Endothelial cell of umbilical vein (primary cell): ENCODE measurements at regions not wholly inside any gene's neighbourhood (a gene's known extent, or its start where the extent isn't known, plus 50 kb on each side); places are given as distances from the start of the nearest gene placed in this dataset.

Source experiments
- BruUV-seq: library from RNA; stranded (reverse); fragments of 400-500 nt; replicated peaks from 2 replicates; lab custom pipeline; 2021; lab: Mats Ljungman, UMichigan
- CTCF ChIA-PET: fragments of 300-600, 350-600 bp; sonication (Branson Sonifier 250); formaldehyde crosslinking; loops from one replicate; lab custom pipeline; 2021; ENCODE audit warnings: antibody characterized with exemption, inconsistent platforms; lab: Charles Lee
- POLR2A ChIA-PET: fragments of 300-600, 350-600 bp; sonication (Branson Sonifier 250); formaldehyde crosslinking; loops from one replicate; lab custom pipeline; 2021; ENCODE audit warnings: antibody characterized with exemption, inconsistent platforms; lab: Charles Lee
- DNase-seq: peaks from one replicate; pipeline ENCODE4 v3.0.0-alpha.2; 2011; ENCODE audit warnings: low read depth, low spot score
- FAIRE-seq: peaks from 2 replicates; lab custom pipeline; 2011; peaks lifted over from hg19 to GRCh38; lab: Jason Lieb, UNC
- H2AFZ ChIP-seq: 2 replicates; pipeline ENCODE4 v1.6.0; 2012; ENCODE audit warnings: low read depth, low read length, control low read depth, inconsistent platforms
- H3K27ac ChIP-seq: 2 replicates; pipeline ENCODE4 v1.5.1; 2011; ENCODE audit warnings: low read depth, mild to moderate bottlenecking, control low read depth, low read length, moderate library complexity; ENCODE audit not compliant: insufficient read depth
- H3K27me3 ChIP-seq, 2 experiments: 2 replicates each; pipeline versions ENCODE4 v1.6.0 to v1.6.1; 2011; ENCODE audit warnings: low read length in 2 of 2, mixed read lengths in 1 of 2; ENCODE audit not compliant: control insufficient read depth in 2 of 2, insufficient read depth in 2 of 2
- H3K36me3 ChIP-seq, 2 experiments: 2 replicates in 1 of 2; 3 replicates in 1 of 2; pipeline ENCODE4 v1.5.1; 2011; ENCODE audit warnings: low read length in 2 of 2, mild to moderate bottlenecking in 1 of 2, moderate library complexity in 1 of 2; ENCODE audit not compliant: control insufficient read depth in 2 of 2, insufficient read depth in 2 of 2; ENCODE audit errors: extremely low read depth in 1 of 2
- H3K4me1 ChIP-seq: 3 replicates; pipeline ENCODE4 v1.5.1; 2011; ENCODE audit warnings: mild to moderate bottlenecking, low read length; ENCODE audit not compliant: control insufficient read depth, insufficient read depth; ENCODE audit errors: extremely low read depth
- H3K4me2 ChIP-seq: 2 replicates; pipeline ENCODE4 v1.6.1; 2011; ENCODE audit warnings: low read length, control low read depth, mixed read lengths; ENCODE audit not compliant: insufficient read depth
- H3K4me3 ChIP-seq, 3 experiments: fragments of 200-600 bp in 1 of 3; sonication (generic), shearing (Covaris generic) in 1 of 3; replicated peaks in 1 of 3; 2 replicates each; pipeline ENCODE4 v1.5.1; 2011 to 2016; ENCODE audit warnings: control low read depth in 3 of 3, low read length in 3 of 3, mild to moderate bottlenecking in 2 of 3, inconsistent platforms in 1 of 3, low read depth in 1 of 3, moderate library complexity in 1 of 3; ENCODE audit not compliant: insufficient read depth in 1 of 3
- H3K79me2 ChIP-seq: 2 replicates; pipeline ENCODE4 v1.6.0; 2012; ENCODE audit warnings: low read length, inconsistent platforms; ENCODE audit not compliant: control insufficient read depth, insufficient read depth
- H3K9ac ChIP-seq: replicated peaks from 2 replicates; pipeline ENCODE3; 2011; ENCODE audit warnings: low read length, control low read depth; ENCODE audit not compliant: insufficient read depth; ENCODE audit errors: extremely low read depth
- H3K9me1 ChIP-seq: replicated peaks from 3 replicates; pipeline ENCODE4 v1.6.0; 2011; ENCODE audit warnings: mild to moderate bottlenecking, low read length; ENCODE audit not compliant: control insufficient read depth, insufficient read depth; ENCODE audit errors: extremely low read depth
- H3K9me3 ChIP-seq: replicated peaks from 2 replicates; pipeline ENCODE4 v1.5.1; 2012; ENCODE audit warnings: low read length, inconsistent platforms; ENCODE audit not compliant: control insufficient read depth, insufficient read depth
- H4K20me1 ChIP-seq: replicated peaks from 2 replicates; pipeline ENCODE3; 2011; ENCODE audit warnings: mild to moderate bottlenecking, low read length; ENCODE audit not compliant: control insufficient read depth, insufficient read depth; ENCODE audit errors: extremely low read depth
- EZH2 ChIP-seq: IDR thresholded peaks from 2 replicates; pipeline ENCODE4 v1.6.1; 2012; ENCODE audit warnings: borderline replicate concordance, low read depth, mild to moderate bottlenecking, moderate library complexity, low read length, inconsistent platforms; ENCODE audit not compliant: severe bottlenecking
- FOS ChIP-seq: IDR thresholded peaks from 2 replicates; pipeline ENCODE4 v1.6.1; 2011; ENCODE audit warnings: mild to moderate bottlenecking, low read length, moderate library complexity, borderline replicate concordance; ENCODE audit not compliant: insufficient read depth
- JUN ChIP-seq: IDR thresholded peaks from 2 replicates; pipeline ENCODE4 v1.6.1; 2011; ENCODE audit warnings: borderline replicate concordance, low read depth; ENCODE audit not compliant: insufficient read length, insufficient read depth
- MAX ChIP-seq: IDR thresholded peaks from 2 replicates; pipeline ENCODE4 v1.6.1; 2011; ENCODE audit not compliant: insufficient read depth, insufficient read length
- MYC ChIP-seq: IDR thresholded peaks from one replicate; pipeline ENCODE4 v1.6.1; 2011; ENCODE audit warnings: mild to moderate bottlenecking, low read depth, low read length
- POLR2A ChIP-seq: IDR thresholded peaks from 2 replicates; pipeline ENCODE4 v1.6.1; 2012; ENCODE audit warnings: low read depth, mild to moderate bottlenecking, control low read depth, low read length
- POLR2AphosphoS5 ChIP-seq: IDR thresholded peaks from 2 replicates; pipeline ENCODE4 v1.6.1; 2012; ENCODE audit warnings: low read depth, mild to moderate bottlenecking, control low read depth, low read length, moderate library complexity; ENCODE audit not compliant: insufficient read depth
- dilution Hi-C: fragments of 300-500 bp; cut with MboI; formaldehyde crosslinking; loops from one replicate; pipeline ENCODE4 v1.15.0; 2019; ENCODE audit warnings: low sequenced_read_pairs; ENCODE audit not compliant: extremely low pct_ligation_motif_present
- intact Hi-C: fragments of 100-400 bp; cut with micrococcal nuclease; formaldehyde crosslinking; loops from one replicate; pipeline ENCODE4 v1.10.0; 2022
- TF ChIP-seq, protein P1 (sequence below), 2 donors: IDR thresholded peaks; 1 replicate in 1 of 2; 2 replicates in 1 of 2; pipeline ENCODE4 v1.5.1; 2011; ENCODE audit warnings: low read length in 2 of 2, mild to moderate bottlenecking in 2 of 2, moderate library complexity in 2 of 2, control low read depth in 1 of 2, inconsistent platforms in 1 of 2, low read depth in 1 of 2; ENCODE audit not compliant: insufficient read depth in 1 of 2; ENCODE audit errors: extremely low read depth in 1 of 2

GRCh38 chr7:47037607-47038006 is 544.3 kb downstream of the TNS3 start:
- ChIA-PET POLR2A (no interaction called here), CTCF (no interaction called here)
- no peak overlapping the region for H3K27ac ChIP-seq
- peaks cover 24% of the 10 kb centered on the region for H3K4me1 ChIP-seq
- no peak for FAIRE-seq
- peaks cover 0 to under 1% of the 10 kb centered on the region in 2 experiments for H3K27me3 ChIP-seq
- H3K4me3 ChIP-seq = no peak overlapping the region
- TF ChIP-seq JUN = no peak
- no peak for TF ChIP-seq POLR2A
- TF ChIP-seq, protein P1, sequence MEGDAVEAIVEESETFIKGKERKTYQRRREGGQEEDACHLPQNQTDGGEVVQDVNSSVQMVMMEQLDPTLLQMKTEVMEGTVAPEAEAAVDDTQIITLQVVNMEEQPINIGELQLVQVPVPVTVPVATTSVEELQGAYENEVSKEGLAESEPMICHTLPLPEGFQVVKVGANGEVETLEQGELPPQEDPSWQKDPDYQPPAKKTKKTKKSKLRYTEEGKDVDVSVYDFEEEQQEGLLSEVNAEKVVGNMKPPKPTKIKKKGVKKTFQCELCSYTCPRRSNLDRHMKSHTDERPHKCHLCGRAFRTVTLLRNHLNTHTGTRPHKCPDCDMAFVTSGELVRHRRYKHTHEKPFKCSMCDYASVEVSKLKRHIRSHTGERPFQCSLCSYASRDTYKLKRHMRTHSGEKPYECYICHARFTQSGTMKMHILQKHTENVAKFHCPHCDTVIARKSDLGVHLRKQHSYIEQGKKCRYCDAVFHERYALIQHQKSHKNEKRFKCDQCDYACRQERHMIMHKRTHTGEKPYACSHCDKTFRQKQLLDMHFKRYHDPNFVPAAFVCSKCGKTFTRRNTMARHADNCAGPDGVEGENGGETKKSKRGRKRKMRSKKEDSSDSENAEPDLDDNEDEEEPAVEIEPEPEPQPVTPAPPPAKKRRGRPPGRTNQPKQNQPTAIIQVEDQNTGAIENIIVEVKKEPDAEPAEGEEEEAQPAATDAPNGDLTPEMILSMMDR (IDR thresholded peaks at IDR 0.05; ENCODE audit: extremely low read depth in 1 of 2, insufficient read depth in 1 of 2, low read depth in 1 of 2, low read length in 2 of 2) = no peak
- TF ChIP-seq EZH2 = no peak
- TF ChIP-seq MYC = no peak
- BruUV-seq = no TSS peak
- intact Hi-C loops (loop anchor here (2.0 to 5.0 kb wide), 2 partner anchors 255 to 285 kb away; no protein-coding TSS in a partner anchor), dilution Hi-C loops (no loop called here)
- no peak overlapping the region for H3K9ac ChIP-seq
- H3K9me1 ChIP-seq = no peaks in the 10 kb centered on the region
- no peaks in the 10 kb centered on the region for H3K9me3 ChIP-seq
- no peaks in the 10 kb centered on the region for H3K36me3 ChIP-seq
- H4K20me1 ChIP-seq = no peaks in the 10 kb centered on the region
- H3K79me2 ChIP-seq = no peaks in the 10 kb centered on the region
- no peak for DNase-seq
- no peak overlapping the region for H3K4me2 ChIP-seq
- H2AFZ ChIP-seq = no peak overlapping the region

- dilution Hi-C loops (no loop called here), intact Hi-C loops (loop anchor here (5.0 kb wide), 1 partner anchor 255 kb away; no protein-coding TSS in a partner anchor)
- Histone ChIP-seq H3K9me1 (no peaks in the 10 kb centered on the region), H3K79me2 (no peaks in the 10 kb centered on the region), H4K20me1 (no peaks in the 10 kb centered on the region), H3K9ac (no peak overlapping the region), H3K36me3 (no peaks in the 10 kb centered on the region), H2AFZ (no peak overlapping the region), H3K27me3 (peaks cover 0 to 2% of the 10 kb centered on the region in 2 experiments), H3K9me3 (no peaks in the 10 kb centered on the region), H3K4me2 (no peak overlapping the region), H3K4me3 (no peak overlapping the region), H3K4me1 (peaks cover 24% of the 10 kb centered on the region), H3K27ac (no peak overlapping the region)
- ChIA-PET CTCF (interaction anchor here (1.3 kb wide), 1 partner anchor 10 kb away, joined by 3 read pairs; no protein-coding TSS in a partner anchor), POLR2A (no interaction called here)
- no peak for FAIRE-seq
- TF ChIP-seq JUN (no peak), FOS (no peak), EZH2 (no peak), MYC (no peak), MAX (no peak), POLR2AphosphoS5 (no peak), POLR2A (no peak)
- TF ChIP-seq, protein P1 (IDR thresholded peaks at IDR 0.05; ENCODE audit: extremely low read depth in 1 of 2, insufficient read depth in 1 of 2, low read depth in 1 of 2, low read length in 2 of 2) = no peak
- no peak for DNase-seq
- BruUV-seq = no TSS peak
These were observed 545.0 kb downstream of the TNS3 start for GRCh38 chr7:47036909-47037308.
